ENCODE measurements at regions not wholly inside any gene's neighbourhood (a gene's known extent, or its start where the extent isn't known, plus 50 kb on each side); places are given as distances from the start of the nearest gene placed in this dataset.

DNA sequence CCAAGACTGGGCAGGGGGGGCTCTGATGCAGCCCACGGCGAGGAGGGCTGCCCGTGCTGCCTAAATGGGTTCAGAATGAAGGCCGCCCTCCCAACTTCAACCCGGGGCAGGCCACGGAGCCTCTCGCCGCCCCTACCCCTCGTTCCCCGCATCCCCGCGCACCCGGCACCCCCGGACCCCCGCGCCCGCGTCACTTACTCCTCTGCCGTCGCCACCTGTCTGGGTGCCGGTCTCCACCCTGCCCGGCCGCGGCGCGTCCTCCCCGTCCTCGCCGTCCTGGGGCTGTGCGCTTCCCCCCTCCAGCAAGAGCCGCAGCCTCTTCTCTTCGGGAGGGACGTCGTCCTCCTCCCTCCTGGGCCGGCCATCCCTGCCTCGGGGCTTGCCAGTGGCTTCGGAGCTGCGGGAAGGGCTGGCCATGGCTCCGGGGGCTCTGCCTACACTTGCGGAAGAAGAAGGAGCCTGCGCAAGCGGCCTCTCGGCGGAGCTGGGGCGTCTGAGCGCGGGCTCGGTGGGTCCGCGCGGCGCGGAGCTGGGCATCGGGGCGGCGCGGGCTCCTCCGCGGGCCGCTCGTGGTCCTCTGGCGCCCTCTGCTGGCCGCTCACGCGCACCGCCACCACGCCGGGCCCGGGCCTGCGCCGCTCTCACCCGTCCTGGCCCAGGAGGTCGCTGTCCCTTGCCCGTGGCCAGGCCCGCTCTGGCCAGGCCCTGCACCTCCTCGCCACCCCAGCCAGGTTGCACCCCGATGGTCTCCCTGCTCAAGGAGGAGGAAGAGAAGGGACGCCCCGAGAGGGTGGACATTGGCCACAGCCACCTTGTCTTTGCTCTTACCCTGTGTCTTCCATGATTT is 59.3 kb upstream of the CLEC6A start:
- TF ChIP-seq, protein P1, sequence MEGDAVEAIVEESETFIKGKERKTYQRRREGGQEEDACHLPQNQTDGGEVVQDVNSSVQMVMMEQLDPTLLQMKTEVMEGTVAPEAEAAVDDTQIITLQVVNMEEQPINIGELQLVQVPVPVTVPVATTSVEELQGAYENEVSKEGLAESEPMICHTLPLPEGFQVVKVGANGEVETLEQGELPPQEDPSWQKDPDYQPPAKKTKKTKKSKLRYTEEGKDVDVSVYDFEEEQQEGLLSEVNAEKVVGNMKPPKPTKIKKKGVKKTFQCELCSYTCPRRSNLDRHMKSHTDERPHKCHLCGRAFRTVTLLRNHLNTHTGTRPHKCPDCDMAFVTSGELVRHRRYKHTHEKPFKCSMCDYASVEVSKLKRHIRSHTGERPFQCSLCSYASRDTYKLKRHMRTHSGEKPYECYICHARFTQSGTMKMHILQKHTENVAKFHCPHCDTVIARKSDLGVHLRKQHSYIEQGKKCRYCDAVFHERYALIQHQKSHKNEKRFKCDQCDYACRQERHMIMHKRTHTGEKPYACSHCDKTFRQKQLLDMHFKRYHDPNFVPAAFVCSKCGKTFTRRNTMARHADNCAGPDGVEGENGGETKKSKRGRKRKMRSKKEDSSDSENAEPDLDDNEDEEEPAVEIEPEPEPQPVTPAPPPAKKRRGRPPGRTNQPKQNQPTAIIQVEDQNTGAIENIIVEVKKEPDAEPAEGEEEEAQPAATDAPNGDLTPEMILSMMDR (IDR thresholded peaks at IDR 0.05), result peak; percentile 66
- peak; percentile 53 for TF ChIP-seq EZH2 (IDR thresholded peaks at IDR 0.05)

Measured in neural progenitor cell (in vitro differentiated cells).